Middle frontal gyrus (tissue), 1 donor: ENCODE measurements at regions not wholly inside any gene's neighbourhood (a gene's known extent, or its start where the extent isn't known, plus 50 kb on each side); places are given as distances from the start of the nearest gene placed in this dataset.
"Not testable (repeated sequence)": the region's sequence is repeated elsewhere in the genome, so short reads cannot be mapped to it uniquely, and the experiment has no call there.

Experiments
- DNase-seq: peaks from one replicate; pipeline ENCODE4 v3.0.0-alpha.2; 2015; ENCODE audit warnings: low spot score; ENCODE audit errors: extremely low spot score

DNA sequence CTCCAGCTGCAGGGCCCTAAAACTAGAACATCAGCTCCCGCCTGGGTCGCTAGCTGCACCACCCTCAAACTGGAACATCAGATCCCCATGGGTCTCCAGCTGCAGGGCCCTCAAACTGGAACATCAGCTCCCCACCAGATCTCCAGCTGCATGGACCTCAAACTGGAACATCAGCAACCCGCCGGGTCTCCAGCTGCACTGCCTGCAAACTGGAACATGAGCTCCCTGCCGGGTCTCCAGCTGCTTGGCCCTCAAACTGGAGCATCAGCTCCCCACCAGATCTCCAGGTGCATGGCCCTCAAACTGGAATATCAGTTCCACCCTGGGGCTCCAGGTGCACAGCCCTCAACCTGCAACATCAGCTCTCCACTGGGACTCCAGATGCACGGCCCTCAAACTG lies 82.7 kb downstream of the TFRC start:
- not testable (repeated sequence) for DNase-seq

- not testable (repeated sequence) for DNase-seq
Measured at GRCh38 chr3:195996314-195996713, 85.6 kb downstream of the TFRC start.

DNA sequence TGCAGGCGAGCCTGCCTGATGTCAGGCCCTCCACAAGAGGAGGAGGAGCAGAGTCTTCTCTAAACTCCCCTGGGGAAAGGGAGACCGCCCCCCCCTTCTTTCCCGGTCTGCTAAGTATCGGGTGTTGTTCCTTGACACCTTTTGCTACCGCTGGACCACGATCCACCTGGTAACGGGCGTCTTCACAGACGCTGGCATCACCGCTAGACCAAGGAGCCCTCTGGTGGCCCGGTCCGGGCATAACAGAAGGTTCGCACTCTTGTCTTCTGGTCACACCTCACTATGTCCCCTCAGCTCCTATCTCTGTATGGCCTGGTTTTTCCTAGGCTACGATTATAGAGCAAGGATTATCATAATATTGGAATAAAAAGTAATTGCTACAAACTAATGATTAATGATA lies 86.0 kb upstream of the TNK2 start:
- DNase-seq: not testable (repeated sequence)

DNA sequence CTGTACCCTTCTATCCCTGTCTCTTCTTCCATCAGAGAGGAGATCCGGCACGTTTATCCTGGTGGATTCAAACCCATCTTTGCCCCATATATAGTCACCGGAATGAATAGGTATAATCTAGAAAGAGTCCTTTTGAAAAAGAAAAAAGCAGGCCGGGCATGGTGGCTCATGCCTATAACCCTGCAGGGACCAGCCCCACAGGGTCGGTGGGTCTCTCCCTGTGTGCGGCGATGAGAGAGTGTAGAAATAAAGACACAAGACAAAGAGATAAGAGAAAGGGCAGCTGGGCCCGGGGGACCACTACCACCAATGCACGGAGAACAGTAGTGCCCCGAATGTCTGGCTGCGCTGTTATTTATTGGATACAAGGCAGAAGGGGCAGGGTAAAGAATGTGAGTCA lies 85.3 kb upstream of the TNK2 start:
- DNase-seq: not testable (repeated sequence)

DNA sequence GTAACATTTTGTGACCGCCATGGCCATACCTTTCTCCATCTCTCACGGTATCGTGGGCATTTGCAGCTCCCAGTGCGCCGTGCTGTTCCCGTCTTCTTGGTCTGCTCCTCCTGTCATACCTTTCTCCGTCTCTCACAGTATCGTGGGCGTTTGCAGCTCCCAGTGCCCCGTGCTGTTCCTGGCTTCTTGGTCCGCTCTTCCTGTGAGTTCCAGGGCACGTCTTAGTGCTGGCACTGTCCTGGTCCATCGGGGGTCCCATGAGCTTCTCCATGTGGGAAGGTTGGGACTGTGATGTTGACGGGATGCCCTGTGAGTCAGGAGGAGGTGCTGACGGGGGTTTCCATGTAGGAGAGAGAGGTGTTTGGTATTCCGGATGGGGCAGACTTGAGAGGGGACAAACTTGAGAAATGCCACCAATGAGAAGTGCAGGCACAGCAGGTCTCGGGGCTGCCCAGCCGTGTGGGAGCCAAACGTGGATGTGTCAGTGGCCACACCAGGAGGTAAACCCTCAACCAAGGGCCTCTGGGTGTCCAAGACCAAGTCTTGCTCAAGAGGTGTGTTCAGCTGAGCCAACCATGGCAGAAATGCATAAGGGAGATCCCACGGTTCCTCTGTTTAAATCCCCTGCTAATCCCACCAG lies 84.7 kb upstream of the TNK2 start:
- DNase-seq: not testable (repeated sequence)

DNA sequence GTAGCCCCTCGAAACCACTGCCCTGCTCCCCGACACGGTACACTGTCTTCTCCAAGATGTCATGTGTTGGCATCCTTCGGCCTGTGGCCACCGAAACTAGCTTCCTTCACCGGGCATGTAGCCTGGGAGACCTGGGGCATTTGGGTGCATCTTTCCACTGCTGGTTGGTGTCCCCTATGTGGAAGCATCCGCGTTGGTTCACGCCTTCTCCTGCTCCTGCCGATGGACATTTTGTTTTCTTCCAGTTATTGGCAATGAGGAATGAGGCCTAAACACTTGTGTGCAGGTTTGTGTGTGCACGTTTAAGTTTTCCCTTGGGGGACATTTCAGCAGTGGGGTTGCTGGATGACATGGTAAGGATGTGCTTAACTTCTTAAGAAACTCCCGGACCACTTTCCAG lies 83.6 kb upstream of the TNK2 start:
- not testable (repeated sequence) for DNase-seq

- DNase-seq: not testable (repeated sequence)
Measured at GRCh38 chr3:195991243-195991642, 82.9 kb upstream of the TNK2 start.

DNA sequence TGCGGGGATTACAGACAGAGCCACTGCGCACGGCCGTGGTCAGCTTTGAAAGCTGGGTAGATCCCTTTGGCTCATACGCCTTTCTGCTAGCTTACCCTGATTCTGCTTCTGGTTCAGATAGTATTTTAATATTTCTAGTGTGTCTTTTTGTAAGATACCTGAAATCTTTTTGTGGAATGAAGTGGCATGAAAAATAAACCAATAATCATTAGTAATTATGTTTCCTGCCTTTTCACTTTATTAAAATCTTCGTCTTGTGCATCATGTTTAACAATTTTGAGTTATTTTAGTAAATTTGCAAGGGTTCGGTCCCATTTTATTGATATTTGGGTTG lies 82.5 kb upstream of the TNK2 start:
- DNase-seq: not testable (repeated sequence)

DNA sequence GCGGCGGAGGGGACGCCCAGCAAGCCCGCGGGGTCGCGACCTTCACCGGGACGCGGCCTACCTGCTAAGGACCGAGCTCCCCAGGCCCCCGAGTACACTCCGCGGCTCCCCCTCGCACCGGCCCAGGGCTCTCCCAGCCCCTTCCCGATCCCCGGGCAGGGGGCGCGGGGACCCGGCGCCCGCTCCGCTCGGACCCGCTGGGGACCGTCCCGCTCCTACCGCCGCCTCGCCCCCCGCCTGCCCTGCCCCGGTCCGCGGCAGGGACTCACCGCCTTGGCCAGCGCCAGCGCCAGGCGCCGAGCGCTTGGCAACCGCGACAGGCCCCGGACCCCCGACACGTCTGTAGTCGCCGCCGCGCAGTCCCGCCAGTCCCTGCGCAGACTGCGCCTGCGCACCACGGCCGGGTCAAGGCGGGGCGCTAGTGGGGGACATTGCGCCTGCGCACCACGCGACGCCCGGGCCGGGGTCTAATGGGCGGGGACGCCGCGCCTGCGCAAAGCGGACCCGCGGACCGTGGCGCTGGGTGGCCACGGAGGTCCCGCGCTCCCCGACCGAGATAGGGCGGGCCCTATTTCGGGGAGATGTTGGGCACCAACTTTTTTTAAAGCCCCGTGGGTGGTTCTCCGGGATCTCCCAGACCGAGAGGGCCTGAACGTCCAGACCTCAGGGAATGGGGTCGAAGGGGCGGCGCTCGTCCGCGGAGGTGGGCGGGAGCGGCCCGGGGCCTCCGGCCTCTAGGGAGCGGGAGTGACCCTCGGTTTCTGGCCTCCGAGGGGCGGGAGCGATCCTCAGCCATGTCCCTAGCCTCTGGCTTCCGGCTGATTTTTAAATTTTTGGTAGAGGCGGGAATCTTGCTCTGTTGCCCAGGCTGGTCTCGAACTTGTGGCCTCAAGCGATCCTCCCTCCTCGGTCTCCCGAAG lies 81.8 kb upstream of the TNK2 start:
- peak; percentile 77 for DNase-seq

GRCh38 chr3:195989197-195989920 lies 81.0 kb upstream of the TNK2 start:
- not testable (repeated sequence) for DNase-seq

GRCh38 chr3:195988764-195989163 lies 80.4 kb upstream of the TNK2 start:
- not testable (repeated sequence) for DNase-seq

DNA sequence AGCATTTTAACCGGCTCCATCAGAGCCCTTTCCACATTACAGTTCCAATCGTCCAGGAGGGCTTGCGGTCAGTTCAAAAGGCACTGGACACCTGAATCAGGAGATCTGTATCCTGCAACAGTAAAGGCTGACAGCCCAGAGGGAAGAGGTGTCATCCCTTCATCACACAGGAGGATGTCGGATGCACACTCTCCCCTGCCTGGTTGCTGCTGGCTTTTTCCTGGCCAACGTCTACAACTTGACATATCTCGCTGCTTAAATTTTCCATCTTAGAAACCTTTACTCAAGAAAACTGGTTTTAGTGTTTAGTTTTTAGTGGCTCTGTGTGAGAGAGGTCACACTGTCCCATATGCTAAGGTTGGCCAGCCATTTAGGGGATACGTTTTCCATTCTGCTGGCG lies 78.7 kb upstream of the TNK2 start:
- not testable (repeated sequence) for DNase-seq

DNA sequence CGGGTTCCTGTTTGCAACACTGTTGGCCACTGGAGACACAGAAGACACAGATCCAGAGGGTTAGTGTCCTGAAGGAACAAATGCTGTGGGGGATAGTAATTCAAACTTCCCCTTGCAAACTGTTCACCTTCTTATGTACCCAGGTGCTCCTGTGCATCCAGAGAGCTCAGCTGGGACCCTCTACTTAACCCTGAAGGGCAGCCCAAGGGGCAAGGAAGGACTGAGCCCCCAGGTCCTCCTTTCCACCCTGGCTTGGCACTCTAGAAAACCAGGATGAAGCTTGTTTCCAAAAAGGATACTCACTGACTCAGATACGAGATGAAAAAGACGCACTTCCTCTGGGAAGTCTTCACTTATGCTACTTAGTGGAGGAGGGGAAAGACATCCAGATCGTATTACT lies 78.2 kb upstream of the TNK2 start:
- DNase-seq: not testable (repeated sequence)

- DNase-seq: not testable (repeated sequence)
Measured at GRCh38 chr3:195985348-195985920, 77.1 kb upstream of the TNK2 start.

DNA sequence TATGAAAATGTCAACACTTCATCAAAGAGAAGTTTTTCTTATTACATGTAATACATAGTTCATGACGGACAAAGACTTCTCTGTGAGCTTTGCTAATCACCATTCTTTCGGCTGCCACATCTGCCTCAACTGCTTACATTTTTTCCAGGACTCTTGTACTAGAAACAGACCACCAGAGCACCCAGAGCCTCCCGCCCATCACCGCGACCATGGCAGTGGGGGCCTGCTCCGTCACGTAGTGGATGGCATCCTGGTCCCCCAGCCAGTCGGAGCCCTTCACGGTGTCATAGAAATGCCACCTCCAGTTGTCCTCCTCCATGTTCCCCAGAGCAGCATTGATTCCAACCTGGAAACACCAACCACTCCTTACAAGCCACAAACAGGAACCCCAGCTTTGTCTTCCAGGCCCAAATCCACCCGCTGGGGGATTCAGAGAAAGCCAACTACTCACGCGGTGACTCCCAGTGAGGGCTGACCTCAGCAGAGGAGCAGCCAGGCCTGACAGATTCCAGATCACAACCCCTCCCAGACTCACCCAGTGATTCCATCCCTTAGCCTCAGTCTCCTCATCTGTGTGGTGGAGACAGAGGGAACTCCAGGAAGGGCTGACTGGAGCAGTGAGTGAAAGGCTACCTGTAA lies 76.2 kb upstream of the TNK2 start:
- not testable (repeated sequence) for DNase-seq

- not testable (repeated sequence) for DNase-seq
Measured at GRCh38 chr3:195983880-195984279, 75.5 kb upstream of the TNK2 start.

DNA sequence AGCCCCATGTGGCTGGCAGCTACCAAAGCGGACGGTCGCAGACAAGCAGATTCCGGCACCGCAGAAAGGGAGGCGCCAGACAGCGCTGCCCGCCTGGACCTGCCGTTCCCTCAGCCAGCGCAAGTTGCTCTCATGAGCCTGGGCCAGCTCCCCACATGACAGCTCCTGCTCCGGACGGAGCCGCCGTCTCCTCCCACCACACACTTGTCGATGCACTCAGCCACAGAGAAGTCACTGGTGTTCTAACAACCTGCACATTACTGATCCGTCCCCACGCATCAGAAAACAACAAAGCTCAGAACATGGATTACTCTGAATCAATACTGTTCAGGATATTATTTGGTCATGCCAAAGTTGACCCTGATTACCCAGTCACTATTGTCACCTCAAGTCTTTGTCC lies 74.4 kb upstream of the TNK2 start:
- DNase-seq: not testable (repeated sequence)

DNA sequence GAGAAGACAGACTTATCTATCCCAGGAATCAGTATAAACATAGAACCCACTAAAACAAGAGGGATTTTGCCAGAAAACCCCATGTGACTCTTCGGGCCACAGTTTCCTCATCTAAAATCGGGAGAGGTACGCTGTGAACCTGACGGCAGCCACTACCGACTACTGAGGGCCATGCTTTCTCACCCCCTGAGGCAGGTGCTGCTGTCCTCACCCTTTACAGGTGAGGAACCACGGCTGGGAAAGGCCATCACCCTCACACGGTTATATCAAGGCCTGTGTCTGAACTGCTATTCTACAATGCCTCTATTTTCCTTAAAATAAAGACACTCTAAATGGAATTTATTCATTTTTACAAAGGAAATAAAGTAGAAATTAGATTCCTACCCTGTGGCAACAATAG lies 73.4 kb upstream of the TNK2 start:
- DNase-seq: not testable (repeated sequence)

DNA sequence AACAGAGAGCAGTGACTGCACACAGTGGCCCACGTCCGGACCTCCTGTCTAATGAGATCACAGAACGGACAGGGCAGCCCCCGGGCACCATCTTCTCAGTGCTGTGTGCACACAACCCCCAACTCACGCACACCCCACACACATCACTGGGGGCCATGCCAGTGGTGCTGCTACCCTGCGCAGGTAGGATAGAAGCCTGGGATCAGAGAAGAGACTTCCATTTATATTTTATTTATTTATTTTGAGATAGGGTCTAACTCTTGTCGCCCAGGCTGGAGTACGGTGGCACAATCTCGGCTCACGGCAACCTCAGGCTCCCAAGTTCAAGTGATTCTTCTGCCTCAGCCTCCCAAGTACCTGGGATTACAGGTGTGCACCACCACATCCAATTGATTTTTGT lies 71.5 kb upstream of the TNK2 start:
- DNase-seq: not testable (repeated sequence)

- not testable (repeated sequence) for DNase-seq
Measured at GRCh38 chr3:195978585-195978984, 70.2 kb upstream of the TNK2 start.

DNA sequence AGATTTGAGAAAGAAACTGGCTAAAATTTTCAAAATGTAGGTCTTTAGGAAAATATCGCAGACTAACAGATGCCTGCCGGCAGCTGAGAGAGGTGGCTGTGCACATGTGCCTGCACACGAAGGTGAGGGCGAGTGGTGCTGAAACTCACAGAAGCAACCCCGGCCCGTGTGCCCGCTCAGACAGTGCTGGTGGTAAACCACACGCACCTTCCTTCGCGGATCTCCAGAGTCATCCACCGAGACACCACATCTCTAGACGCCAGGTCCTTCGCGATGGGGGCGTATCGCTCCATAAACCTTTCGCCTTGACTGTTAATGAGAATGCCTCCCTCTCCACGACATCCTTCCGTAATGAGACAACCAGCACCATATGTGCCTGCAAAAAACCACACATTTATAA lies 68.5 kb upstream of the TNK2 start:
- not testable (repeated sequence) for DNase-seq
